22Rv1 (cell line): ENCODE measurements at regions not wholly inside any gene's neighbourhood (a gene's known extent, or its start where the extent isn't known, plus 50 kb on each side); places are given as distances from the start of the nearest gene placed in this dataset.

Source experiments
- CTCF ChIP-seq: fragments of 450-650 bp; IDR thresholded peaks from 2 replicates; pipeline ENCODE4 v1.5.1; 2017; ENCODE audit warnings: mild to moderate bottlenecking
- ZFX ChIP-seq: fragments of 450-650 bp; IDR thresholded peaks from 2 replicates; pipeline ENCODE4 v1.6.1; 2017; ENCODE audit warnings: antibody characterized with exemption, borderline replicate concordance

- TF ChIP-seq CTCF = no peak
- TF ChIP-seq ZFX = no peak
Measured at GRCh38 chr3:182078929-182079328, 367.2 kb downstream of the SOX2 start.
